Ascending aorta (tissue), 2 donors: ENCODE measurements at regions not wholly inside any gene's neighbourhood (a gene's known extent, or its start where the extent isn't known, plus 50 kb on each side); places are given as distances from the start of the nearest gene placed in this dataset.

Source experiments
- DNase-seq, 2 donors: peaks; one replicate each; pipeline ENCODE4 v3.0.0-alpha.2; 2019; ENCODE audit warnings: low spot score in 2 of 2
- H3K27ac ChIP-seq, 2 donors: fragments of 200-600 bp; sonication (generic); one replicate each; pipeline ENCODE4 v1.5.1; 2016 to 2017; ENCODE audit warnings: mild to moderate bottlenecking in 1 of 2
- H3K27me3 ChIP-seq: fragments of 200-600 bp; sonication (generic); one replicate; pipeline ENCODE4 v1.5.1; 2017
- H3K36me3 ChIP-seq, 2 donors: fragments of 200-600 bp; sonication (generic); one replicate each; pipeline ENCODE4 v1.5.1; 2016
- H3K4me1 ChIP-seq, 2 donors: fragments of 200-600 bp; sonication (generic); one replicate each; pipeline ENCODE4 v1.5.1; 2016 to 2017; ENCODE audit warnings: mild to moderate bottlenecking in 1 of 2
- H3K4me3 ChIP-seq, 2 donors: fragments of 200-600 bp; sonication (generic); one replicate each; pipeline ENCODE4 v1.5.1; 2016 to 2017; ENCODE audit warnings: mild to moderate bottlenecking in 1 of 2
- H3K9me3 ChIP-seq, 2 donors: fragments of 200-600 bp; sonication (generic); one replicate each; pipeline ENCODE4 v1.5.1; 2016
- CTCF ChIP-seq, 3 experiments: fragments of 200-600 bp in 2 of 3; fragments of 450-650 bp in 1 of 3; sonication (generic) in 2 of 3; IDR thresholded peaks; one replicate each; pipeline ENCODE4 v1.5.1; 2016 to 2019; ENCODE audit warnings: antibody characterized with exemption in 3 of 3, mild to moderate bottlenecking in 1 of 3, moderate library complexity in 1 of 3
- intact Hi-C: fragments of 100-400 bp; cut with DNase I; formaldehyde crosslinking; loops from one replicate; pipeline ENCODE4 v1.15.1; 2023

- intact Hi-C loops = no loop called here
- no peaks in the 10 kb centered on the region for H3K4me1 ChIP-seq
- H3K9me3 ChIP-seq = peaks cover 5 to 13% of the 10 kb centered on the region in 2 donors
- no peaks in the 10 kb centered on the region for H3K36me3 ChIP-seq
- no peak overlapping the region for H3K27ac ChIP-seq
- DNase-seq = no peak
- TF ChIP-seq CTCF (IDR thresholded peaks at IDR 0.05) = no peak
- no peak overlapping the region for H3K4me3 ChIP-seq
- no peaks in the 10 kb centered on the region for H3K27me3 ChIP-seq
Measured at GRCh38 chr1:220955116-220955515, 75.9 kb downstream of the HLX start.

- Histone ChIP-seq H3K36me3 (no peaks in the 10 kb centered on the region), H3K4me3 (no peak overlapping the region), H3K27ac (no peak overlapping the region), H3K4me1 (no peaks in the 10 kb centered on the region), H3K9me3 (no peaks in the 10 kb centered on the region), H3K27me3 (no peaks in the 10 kb centered on the region)
- no peak for DNase-seq
- intact Hi-C loops = no loop called here
- TF ChIP-seq CTCF (IDR thresholded peaks at IDR 0.05) = no peak
Measured at GRCh38 chr1:220956501-220957232, 77.4 kb downstream of the HLX start.

GRCh38 chr1:220957233-220957605, 78.0 kb downstream of the HLX start:
- Histone ChIP-seq H3K4me1 (no peaks in the 10 kb centered on the region), H3K36me3 (no peaks in the 10 kb centered on the region), H3K27me3 (no peaks in the 10 kb centered on the region), H3K27ac (no peak overlapping the region), H3K4me3 (no peak overlapping the region), H3K9me3 (no peaks in the 10 kb centered on the region)
- intact Hi-C loops = no loop called here
- no peak for TF ChIP-seq CTCF (IDR thresholded peaks at IDR 0.05)
- DNase-seq = peak in 1 of 2 donors; percentile 67

- Histone ChIP-seq H3K4me3 (no peak overlapping the region), H3K9me3 (no peaks in the 10 kb centered on the region), H3K27me3 (no peaks in the 10 kb centered on the region), H3K36me3 (no peaks in the 10 kb centered on the region), H3K27ac (no peak overlapping the region), H3K4me1 (no peaks in the 10 kb centered on the region)
- intact Hi-C loops = no loop called here
- TF ChIP-seq CTCF (IDR thresholded peaks at IDR 0.05) = no peak
- DNase-seq = no peak
Measured at GRCh38 chr1:220958234-220958633, 79.0 kb downstream of the HLX start.

GRCh38 chr1:220962031-220962751, 82.9 kb downstream of the HLX start:
- Histone ChIP-seq H3K27ac (no peak overlapping the region), H3K36me3 (no peaks in the 10 kb centered on the region), H3K4me1 (no peaks in the 10 kb centered on the region), H3K27me3 (no peaks in the 10 kb centered on the region), H3K4me3 (no peak overlapping the region), H3K9me3 (peaks cover 0 to 8% of the 10 kb centered on the region in 2 donors)
- no peak for TF ChIP-seq CTCF (IDR thresholded peaks at IDR 0.05)
- intact Hi-C loops = no loop called here
- DNase-seq = peak in 1 of 2 donors; percentile 64
